Stomach (tissue), 8 donors: ENCODE measurements at regions not wholly inside any gene's neighbourhood (a gene's known extent, or its start where the extent isn't known, plus 50 kb on each side); places are given as distances from the start of the nearest gene placed in this dataset.

Experiments used
- DNase-seq, 2 donors: peaks; one replicate each; pipeline versions ENCODE4 v3.0.0 to v3.0.0-alpha.2; 2013 to 2019
- H3K27ac ChIP-seq, 5 donors: fragments of 200-600 bp in 4 of 5; sonication (generic) in 4 of 5; one replicate each; pipeline ENCODE4 v1.5.1; 2013 to 2019; ENCODE audit warnings: mild to moderate bottlenecking in 1 of 5, moderate library complexity in 1 of 5
- H3K27me3 ChIP-seq, 3 donors: fragments of 200-600 bp; sonication (generic); one replicate each; pipeline ENCODE4 v1.5.1; 2017 to 2019; ENCODE audit warnings: mixed run types in 1 of 3
- H3K36me3 ChIP-seq, 4 donors: fragments of 200-600 bp; sonication (generic); 1 replicate in 3 of 4; 2 replicates in 1 of 4; pipeline ENCODE4 v1.5.1; 2016 to 2019
- H3K4me1 ChIP-seq, 4 donors: fragments of 200-600 bp; sonication (generic); one replicate each; pipeline ENCODE4 v1.5.1; 2016 to 2019
- H3K4me3 ChIP-seq, 4 donors: fragments of 200-600 bp; sonication (generic) in 3 of 4; one replicate each; pipeline ENCODE4 v1.5.1; 2016 to 2019; ENCODE audit warnings: mild to moderate bottlenecking in 1 of 4
- H3K9me3 ChIP-seq, 4 donors: fragments of 200-600 bp; sonication (generic); one replicate each; pipeline ENCODE4 v1.5.1; 2016 to 2019
- CTCF ChIP-seq, 7 experiments: fragments of 450-650 bp in 4 of 7; fragments of 200-600 bp in 3 of 7; sonication (generic) in 3 of 7; IDR thresholded peaks; one replicate each; pipeline ENCODE4 v1.5.1; 2016 to 2019; ENCODE audit warnings: antibody characterized with exemption in 7 of 7, control low read depth in 2 of 7, mild to moderate bottlenecking in 1 of 7
- EP300 ChIP-seq: sonication (generic); formaldehyde crosslinking; IDR thresholded peaks from one replicate; pipeline ENCODE4 v1.6.1; 2017; ENCODE audit warnings: antibody characterized with exemption
- POLR2A ChIP-seq, 4 donors: fragments of 450-650 bp; IDR thresholded peaks; one replicate each; pipeline ENCODE4 v1.6.1; 2016; ENCODE audit warnings: antibody characterized with exemption in 4 of 4, control low read depth in 2 of 4, mild to moderate bottlenecking in 1 of 4, moderate library complexity in 1 of 4
- POLR2AphosphoS5 ChIP-seq, 3 donors: sonication (generic); formaldehyde crosslinking; IDR thresholded peaks; one replicate each; pipeline ENCODE4 v1.6.1; 2016; ENCODE audit warnings: antibody characterized with exemption in 3 of 3
- WGBS, 5 donors: extraction: QIAGEN DNeasy Blood & Tissue Kit in 3 of 5; methylation state at CpG; one replicate each; pipeline versions ENCODE4 v1.1.5 to v1.1.7; 2013 to 2018; 5-methylcytosine and 5-hydroxymethylcytosine counted together
- intact Hi-C: fragments of 100-400 bp; cut with DNase I; formaldehyde crosslinking; loops from one replicate; pipeline ENCODE4 v1.15.1; 2023; ENCODE audit warnings: low total_unique reads
- donor health status: healthy with polysubstance abuse.
- donor health status: Bipolar disorder and iron deficiency.
- donor health status: healthy.

DNA sequence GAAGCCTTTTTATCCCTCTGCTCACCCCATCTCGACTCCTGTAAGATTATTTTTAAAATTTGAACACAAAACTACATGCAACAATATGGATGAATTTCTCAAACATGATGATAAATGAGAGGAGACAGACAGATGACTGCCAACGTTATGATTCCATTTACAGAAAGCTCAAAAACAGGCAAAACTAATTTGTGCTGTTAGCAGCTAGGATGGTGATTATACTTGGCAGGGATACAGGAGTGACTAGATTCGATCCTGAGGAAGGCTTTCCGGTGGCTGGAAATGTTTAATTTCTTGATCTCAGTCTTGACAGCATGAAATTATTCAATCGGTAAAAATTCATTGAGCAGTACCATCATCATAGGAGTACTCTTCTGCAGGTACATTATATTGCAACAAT lies 163.4 kb upstream of the SH3BP4 start:
- WGBS, 5 donors, result 63 to 76% (median 70%) methylated on average over 5 of the region's 5 CpGs
- H3K27ac ChIP-seq, result no peak overlapping the region
- DNase-seq, result no peak
- H3K27me3 ChIP-seq, result peaks cover 0 to 2% (median 0%) of the 10 kb centered on the region in 3 donors
- H3K36me3 ChIP-seq, result no peaks in the 10 kb centered on the region
- H3K4me1 ChIP-seq, result no peaks in the 10 kb centered on the region
- intact Hi-C loops, result no loop called here
- H3K9me3 ChIP-seq, result peaks cover 0 to 12% (median 9%) of the 10 kb centered on the region in 4 donors
- no peak for TF ChIP-seq POLR2AphosphoS5 (IDR thresholded peaks at IDR 0.05)
- TF ChIP-seq POLR2A (IDR thresholded peaks at IDR 0.05), result no peak
- TF ChIP-seq EP300, result no peak
- TF ChIP-seq CTCF (IDR thresholded peaks at IDR 0.05), result no peak
- H3K4me3 ChIP-seq, result no peak overlapping the region

DNA sequence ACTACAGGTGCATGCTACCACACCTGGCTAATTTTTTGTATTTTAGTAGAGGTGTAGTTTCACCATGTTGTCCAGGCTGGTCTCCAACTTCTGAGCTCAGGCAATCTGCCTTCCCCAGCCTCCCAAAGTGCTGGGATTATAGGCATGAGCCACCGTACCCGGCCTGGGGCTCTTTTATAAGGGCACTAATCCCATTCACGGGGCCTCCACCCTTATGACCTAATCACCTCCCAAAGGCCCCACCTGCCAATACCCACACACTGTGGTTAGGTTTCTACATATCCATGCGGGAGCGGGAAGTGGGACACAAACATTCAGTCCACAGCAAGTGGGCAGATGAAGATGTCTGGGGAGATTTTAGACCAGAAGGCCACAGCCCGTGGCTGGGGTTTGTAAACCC lies 164.7 kb upstream of the SH3BP4 start:
- intact Hi-C loops, result no loop called here
- 76 to 89% (median 83%) methylated on average over 5 to 6 of the region's 6 CpGs for WGBS, 5 donors
- H3K36me3 ChIP-seq, result no peaks in the 10 kb centered on the region
- no peaks in the 10 kb centered on the region for H3K4me1 ChIP-seq
- H3K9me3 ChIP-seq, result peaks cover 0 to 25% (median 20%) of the 10 kb centered on the region in 4 donors
- no peak for DNase-seq
- TF ChIP-seq CTCF (IDR thresholded peaks at IDR 0.05) (no peak), POLR2AphosphoS5 (IDR thresholded peaks at IDR 0.05) (no peak), EP300 (no peak), POLR2A (IDR thresholded peaks at IDR 0.05) (no peak)
- no peak overlapping the region for H3K4me3 ChIP-seq
- peaks cover 0 to 2% (median 0%) of the 10 kb centered on the region in 3 donors for H3K27me3 ChIP-seq
- no peak overlapping the region for H3K27ac ChIP-seq

DNA sequence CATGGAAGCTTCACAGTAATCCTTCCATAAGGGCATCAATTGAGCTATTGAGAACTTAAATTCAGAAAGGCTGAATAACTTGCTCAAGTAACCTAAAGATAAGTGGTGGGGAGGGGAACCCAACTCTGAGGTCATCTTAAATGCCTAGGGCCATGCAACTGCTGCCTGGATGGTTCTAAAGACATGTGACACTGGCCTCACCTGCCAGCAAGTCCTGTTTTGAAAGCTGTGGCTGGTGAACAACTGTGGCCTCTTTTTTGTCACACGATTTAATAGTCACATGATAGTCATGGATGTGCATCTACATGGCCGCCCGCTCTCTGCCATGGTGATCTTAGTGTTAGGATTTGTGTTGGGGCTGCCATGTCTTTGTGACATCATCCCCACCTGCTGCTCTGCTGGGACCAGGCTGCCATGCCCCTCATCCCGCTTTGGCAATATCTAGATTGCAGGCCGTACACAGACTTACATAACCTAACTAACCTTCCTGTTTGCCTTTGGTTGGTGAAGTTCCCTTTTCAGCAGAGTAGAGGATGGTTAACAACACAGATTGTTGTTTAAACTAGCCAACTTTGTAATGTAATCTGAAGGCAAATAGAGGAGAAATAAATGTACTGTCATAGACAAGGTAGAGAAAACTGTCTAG lies 177.9 kb upstream of the SH3BP4 start:
- no peak for TF ChIP-seq POLR2AphosphoS5 (IDR thresholded peaks at IDR 0.05)
- no peak for TF ChIP-seq CTCF (IDR thresholded peaks at IDR 0.05)
- no peak for TF ChIP-seq EP300
- no peak for TF ChIP-seq POLR2A (IDR thresholded peaks at IDR 0.05)
- H3K4me1 ChIP-seq, result no peaks in the 10 kb centered on the region
- no peak overlapping the region for H3K4me3 ChIP-seq
- 71 to 84% (median 76%) methylated on average over 5 of the region's 5 CpGs for WGBS, 5 donors
- no peaks in the 10 kb centered on the region for H3K9me3 ChIP-seq
- DNase-seq, result no peak
- intact Hi-C loops, result no loop called here
- H3K27ac ChIP-seq, result no peak overlapping the region
- H3K27me3 ChIP-seq, result no peaks in the 10 kb centered on the region
- no peaks in the 10 kb centered on the region for H3K36me3 ChIP-seq

DNA sequence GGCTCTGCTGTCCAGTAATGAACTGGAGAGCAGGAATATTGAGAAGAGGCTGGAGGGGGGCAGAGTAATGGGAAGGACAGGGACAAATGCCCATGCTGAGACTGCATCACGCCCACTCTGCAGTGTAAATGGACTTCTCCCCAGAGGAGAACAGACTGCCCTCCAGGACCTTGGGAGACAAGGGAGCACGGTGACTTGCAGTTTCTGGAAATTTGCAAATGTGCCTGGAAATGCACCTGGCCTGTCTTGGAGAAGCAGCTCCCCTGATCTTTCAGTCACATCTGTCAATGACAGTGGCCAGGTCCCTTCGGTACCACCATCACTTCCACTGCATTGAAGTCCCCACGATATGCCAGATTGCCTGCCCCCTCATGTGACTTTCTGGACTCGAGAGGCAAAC lies 178.7 kb upstream of the SH3BP4 start:
- no peaks in the 10 kb centered on the region for H3K27me3 ChIP-seq
- H3K4me1 ChIP-seq, result no peaks in the 10 kb centered on the region
- no peak for DNase-seq
- 88 to 92% (median 91%) methylated on average over 5 of the region's 5 CpGs for WGBS, 5 donors
- TF ChIP-seq POLR2AphosphoS5 (IDR thresholded peaks at IDR 0.05) (no peak), EP300 (no peak), CTCF (IDR thresholded peaks at IDR 0.05) (no peak), POLR2A (IDR thresholded peaks at IDR 0.05) (no peak)
- no peak overlapping the region for H3K4me3 ChIP-seq
- H3K36me3 ChIP-seq, result no peaks in the 10 kb centered on the region
- H3K9me3 ChIP-seq, result no peaks in the 10 kb centered on the region
- intact Hi-C loops, result no loop called here
- no peak overlapping the region for H3K27ac ChIP-seq
